ENCODE measurements at regions not wholly inside any gene's neighbourhood (a gene's known extent, or its start where the extent isn't known, plus 50 kb on each side); places are given as distances from the start of the nearest gene placed in this dataset.

DNA sequence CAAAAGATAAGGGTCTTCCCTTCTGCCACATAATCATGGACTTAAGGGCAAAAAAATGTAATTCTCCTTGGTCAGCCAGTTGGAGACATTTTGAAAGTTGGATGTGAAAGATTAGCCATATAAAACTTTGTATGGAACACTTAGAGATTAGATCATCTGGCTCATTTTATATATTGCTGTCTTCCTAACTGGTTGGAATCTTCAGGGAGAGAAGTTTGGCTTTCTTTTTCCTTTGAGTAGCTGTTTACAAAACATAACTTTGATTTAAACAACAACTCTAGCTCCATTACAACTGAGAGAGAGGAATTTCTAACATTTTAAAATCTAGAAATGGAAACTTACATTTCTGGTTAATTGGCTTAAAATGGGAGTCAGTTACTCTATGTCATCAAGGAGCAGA is 132.7 kb downstream of the RDH14 start:
- Histone ChIP-seq H3K9me3 (ENCODE audit: control insufficient read depth, low read length) (no peaks in the 10 kb centered on the region), H3K79me2 (no peaks in the 10 kb centered on the region), H3K9ac (no peak overlapping the region), H2AFZ (no peak overlapping the region), H3K36me3 (ENCODE audit: control insufficient read depth, insufficient read depth, low read length) (no peaks in the 10 kb centered on the region), H3K4me2 (ENCODE audit: low read length) (no peak overlapping the region), H3K27ac (no peak overlapping the region), H3K4me1 (no peaks in the 10 kb centered on the region), H3K4me3 (ENCODE audit: low read depth, low read length) (no peak overlapping the region), H3K27me3 (ENCODE audit: control insufficient read depth, insufficient read depth, low read length) (no peaks in the 10 kb centered on the region)
- TF ChIP-seq CTCF (IDR thresholded peaks at IDR 0.05): no peak

DNA sequence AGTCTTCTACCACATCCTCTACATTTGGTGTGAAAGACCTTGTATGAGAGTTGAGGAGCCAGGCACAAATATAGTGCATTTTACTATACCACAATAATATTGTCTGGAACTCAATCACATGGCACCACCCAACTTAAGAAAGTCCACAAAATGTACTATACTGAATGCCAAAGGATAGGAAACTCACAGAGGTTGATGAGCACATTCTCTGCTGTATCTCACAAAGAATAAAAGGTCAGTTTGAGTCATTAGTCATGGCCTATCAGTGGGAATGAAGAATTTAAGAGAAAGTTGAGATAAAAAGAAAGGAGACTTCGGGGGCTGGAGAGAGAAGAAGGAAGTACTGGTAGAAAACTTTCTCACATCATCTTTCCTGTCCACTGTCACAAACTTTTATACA is 134.3 kb downstream of the RDH14 start:
- no peak overlapping the region for H3K27ac ChIP-seq
- H3K9me3 ChIP-seq (ENCODE audit: control insufficient read depth, low read length): no peaks in the 10 kb centered on the region
- no peaks in the 10 kb centered on the region for H3K79me2 ChIP-seq
- H3K4me2 ChIP-seq (ENCODE audit: low read length): no peak overlapping the region
- no peak overlapping the region for H3K9ac ChIP-seq
- no peak overlapping the region for H2AFZ ChIP-seq
- no peaks in the 10 kb centered on the region for H3K36me3 ChIP-seq (ENCODE audit: control insufficient read depth, insufficient read depth, low read length)
- no peak overlapping the region for H3K4me3 ChIP-seq (ENCODE audit: low read depth, low read length)
- H3K4me1 ChIP-seq: no peaks in the 10 kb centered on the region
- no peak for TF ChIP-seq CTCF (IDR thresholded peaks at IDR 0.05)
- no peaks in the 10 kb centered on the region for H3K27me3 ChIP-seq (ENCODE audit: control insufficient read depth, insufficient read depth, low read length)

DNA sequence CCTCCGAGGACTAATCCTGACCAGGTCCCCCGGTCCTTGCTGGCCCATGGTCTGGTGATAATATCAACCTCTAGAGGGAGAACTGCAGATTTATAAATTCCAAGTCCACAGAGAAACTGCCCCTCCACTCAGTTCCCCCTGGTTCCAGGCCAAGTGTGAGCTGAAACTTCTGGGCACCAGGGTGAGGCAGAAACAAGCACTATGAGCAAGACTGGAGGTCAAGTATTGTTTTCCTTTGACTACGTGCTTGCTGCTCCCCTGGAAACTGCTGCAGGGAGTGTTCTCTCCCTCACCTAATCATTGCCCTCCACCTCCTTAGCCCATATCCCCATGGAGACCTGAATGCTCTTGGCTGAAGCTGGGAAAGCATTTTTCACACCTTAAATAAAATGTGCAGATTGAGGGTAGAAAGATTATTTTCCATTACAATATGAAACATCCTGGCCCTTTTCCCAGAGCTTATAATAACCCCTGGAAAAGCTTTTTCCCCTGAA is 135.2 kb downstream of the RDH14 start:
- no peak overlapping the region for H3K4me2 ChIP-seq (ENCODE audit: low read length)
- H3K27ac ChIP-seq: no peak overlapping the region
- no peaks in the 10 kb centered on the region for H3K27me3 ChIP-seq (ENCODE audit: control insufficient read depth, insufficient read depth, low read length)
- H3K9ac ChIP-seq: no peak overlapping the region
- no peaks in the 10 kb centered on the region for H3K36me3 ChIP-seq (ENCODE audit: control insufficient read depth, insufficient read depth, low read length)
- H3K4me1 ChIP-seq: no peaks in the 10 kb centered on the region
- H3K9me3 ChIP-seq (ENCODE audit: control insufficient read depth, low read length): no peaks in the 10 kb centered on the region
- TF ChIP-seq CTCF (IDR thresholded peaks at IDR 0.05): no peak
- H2AFZ ChIP-seq: no peak overlapping the region
- H3K4me3 ChIP-seq (ENCODE audit: low read depth, low read length): no peak overlapping the region
- H3K79me2 ChIP-seq: no peaks in the 10 kb centered on the region

DNA sequence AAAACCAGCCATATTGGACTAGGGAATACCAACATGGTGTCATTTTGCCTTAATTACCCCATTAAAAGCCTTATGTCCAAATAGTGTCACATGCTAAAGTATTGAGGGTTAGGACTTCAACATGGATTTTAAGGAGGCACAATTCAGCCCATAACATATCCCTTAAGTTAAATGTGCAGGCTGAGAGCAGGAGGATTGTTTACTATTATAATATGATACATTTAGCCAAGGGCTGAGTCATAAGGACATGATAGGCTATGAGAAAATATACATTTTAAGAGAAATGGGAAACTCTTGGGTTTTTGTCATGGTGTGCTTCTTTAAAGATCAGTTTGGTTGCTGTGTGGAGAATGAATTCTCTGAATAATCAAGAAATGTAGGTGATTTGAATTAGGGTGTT is 136.8 kb downstream of the RDH14 start:
- Histone ChIP-seq H3K9me3 (ENCODE audit: control insufficient read depth, low read length) (no peaks in the 10 kb centered on the region), H3K4me2 (ENCODE audit: low read length) (no peak overlapping the region), H2AFZ (no peak overlapping the region), H3K27ac (no peak overlapping the region), H3K36me3 (ENCODE audit: control insufficient read depth, insufficient read depth, low read length) (no peaks in the 10 kb centered on the region), H3K4me1 (no peaks in the 10 kb centered on the region), H3K4me3 (ENCODE audit: low read depth, low read length) (no peak overlapping the region), H3K27me3 (ENCODE audit: control insufficient read depth, insufficient read depth, low read length) (no peaks in the 10 kb centered on the region), H3K79me2 (no peaks in the 10 kb centered on the region), H3K9ac (no peak overlapping the region)
- TF ChIP-seq CTCF (IDR thresholded peaks at IDR 0.05): no peak

GRCh38 chr2:18422432-18423165 is 137.9 kb downstream of the RDH14 start:
- H3K9me3 ChIP-seq (ENCODE audit: control insufficient read depth, low read length): no peaks in the 10 kb centered on the region
- TF ChIP-seq CTCF (IDR thresholded peaks at IDR 0.05): no peak
- no peaks in the 10 kb centered on the region for H3K27me3 ChIP-seq (ENCODE audit: control insufficient read depth, insufficient read depth, low read length)
- H3K4me2 ChIP-seq (ENCODE audit: low read length): no peak overlapping the region
- no peak overlapping the region for H3K4me3 ChIP-seq (ENCODE audit: low read depth, low read length)
- no peaks in the 10 kb centered on the region for H3K36me3 ChIP-seq (ENCODE audit: control insufficient read depth, insufficient read depth, low read length)
- H2AFZ ChIP-seq: no peak overlapping the region
- no peak overlapping the region for H3K27ac ChIP-seq
- no peaks in the 10 kb centered on the region for H3K4me1 ChIP-seq
- no peaks in the 10 kb centered on the region for H3K79me2 ChIP-seq
- no peak overlapping the region for H3K9ac ChIP-seq

Data from parathyroid adenoma (tissue), 2 donors.